HL-60 (cell line): ENCODE measurements at regions not wholly inside any gene's neighbourhood (a gene's known extent, or its start where the extent isn't known, plus 50 kb on each side); places are given as distances from the start of the nearest gene placed in this dataset.

Experiments used
- CTCF ChIP-seq: IDR thresholded peaks from one replicate; pipeline ENCODE4 v1.5.1; 2011; ENCODE audit warnings: low read length, control low read depth, inconsistent platforms; ENCODE audit not compliant: insufficient read depth
- POLR2AphosphoS5 ChIP-seq: IDR thresholded peaks from 2 replicates; pipeline ENCODE4 v1.6.1; 2012; ENCODE audit warnings: low read depth

GRCh38 chr16:79366635-79367034, 233.9 kb downstream of the MAF start:
- TF ChIP-seq POLR2AphosphoS5 (no peak), CTCF (no peak)
